ENCODE measurements at regions not wholly inside any gene's neighbourhood (a gene's known extent, or its start where the extent isn't known, plus 50 kb on each side); places are given as distances from the start of the nearest gene placed in this dataset.

- H3K9me3 ChIP-seq (ENCODE audit: control insufficient read depth in 1 of 2, low read length in 2 of 2), result no peaks in the 10 kb centered on the region
- H3K27ac ChIP-seq (ENCODE audit: low read length), result no peak overlapping the region
- no peak overlapping the region for H3K4me3 ChIP-seq (ENCODE audit: low read depth in 1 of 2, low read length in 2 of 2)
- no peaks in the 10 kb centered on the region for H3K4me1 ChIP-seq (ENCODE audit: control insufficient read depth in 1 of 2, insufficient read depth in 2 of 2, low read length in 2 of 2)
- no peaks in the 10 kb centered on the region for H3K27me3 ChIP-seq (ENCODE audit: low read depth, low read length)
- H3K36me3 ChIP-seq (ENCODE audit: control insufficient read depth in 1 of 2, insufficient read depth in 2 of 2, low read length in 2 of 2), result peaks cover 0 to 4% of the 10 kb centered on the region in 2 donors
Measured at GRCh38 chr12:92614001-92614400, 88.8 kb upstream of the PLEKHG7 start.

GRCh38 chr12:92612611-92613010 is 90.2 kb upstream of the PLEKHG7 start:
- Histone ChIP-seq H3K27me3 (ENCODE audit: low read depth, low read length) (no peaks in the 10 kb centered on the region), H3K27ac (ENCODE audit: low read length) (no peak overlapping the region), H3K4me1 (ENCODE audit: control insufficient read depth in 1 of 2, insufficient read depth in 2 of 2, low read length in 2 of 2) (no peaks in the 10 kb centered on the region), H3K4me3 (ENCODE audit: low read depth in 1 of 2, low read length in 2 of 2) (no peak overlapping the region), H3K9me3 (ENCODE audit: control insufficient read depth in 1 of 2, low read length in 2 of 2) (no peaks in the 10 kb centered on the region), H3K36me3 (ENCODE audit: control insufficient read depth in 1 of 2, insufficient read depth in 2 of 2, low read length in 2 of 2) (peaks cover 0 to 4% of the 10 kb centered on the region in 2 donors)

- no peak overlapping the region for H3K27ac ChIP-seq (ENCODE audit: low read length)
- no peaks in the 10 kb centered on the region for H3K36me3 ChIP-seq (ENCODE audit: control insufficient read depth in 1 of 2, insufficient read depth in 2 of 2, low read length in 2 of 2)
- peaks cover 0 to 5% of the 10 kb centered on the region in 2 donors for H3K4me1 ChIP-seq (ENCODE audit: control insufficient read depth in 1 of 2, insufficient read depth in 2 of 2, low read length in 2 of 2)
- no peaks in the 10 kb centered on the region for H3K27me3 ChIP-seq (ENCODE audit: low read depth, low read length)
- H3K4me3 ChIP-seq (ENCODE audit: low read depth in 1 of 2, low read length in 2 of 2), result no peak overlapping the region
- H3K9me3 ChIP-seq (ENCODE audit: control insufficient read depth in 1 of 2, low read length in 2 of 2), result no peaks in the 10 kb centered on the region
Measured at GRCh38 chr12:92608151-92609091, 94.4 kb upstream of the PLEKHG7 start.

DNA sequence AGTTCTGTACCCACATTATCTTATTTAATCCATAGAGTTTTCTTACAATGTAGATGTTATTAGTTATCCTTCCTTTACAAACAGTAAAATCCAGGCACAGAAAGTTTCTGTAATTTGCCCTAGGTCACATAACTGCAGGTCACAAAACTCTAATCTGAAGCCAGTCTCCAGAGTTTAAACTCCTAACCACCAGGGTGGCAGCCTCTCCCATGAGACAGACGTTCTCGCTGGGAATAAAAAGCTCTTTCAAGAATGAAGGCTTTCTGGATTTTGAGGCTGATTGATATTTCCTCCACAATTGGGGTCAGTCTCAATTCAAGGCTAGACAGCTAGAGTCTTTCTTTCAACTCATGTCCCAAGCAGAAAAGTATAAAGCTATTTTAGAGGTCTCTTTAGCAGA is 95.8 kb upstream of the PLEKHG7 start:
- no peak overlapping the region for H3K4me3 ChIP-seq (ENCODE audit: low read depth in 1 of 2, low read length in 2 of 2)
- H3K4me1 ChIP-seq (ENCODE audit: control insufficient read depth in 1 of 2, insufficient read depth in 2 of 2, low read length in 2 of 2), result peaks cover 0 to 5% of the 10 kb centered on the region in 2 donors
- H3K9me3 ChIP-seq (ENCODE audit: control insufficient read depth in 1 of 2, low read length in 2 of 2), result no peaks in the 10 kb centered on the region
- H3K36me3 ChIP-seq (ENCODE audit: control insufficient read depth in 1 of 2, insufficient read depth in 2 of 2, low read length in 2 of 2), result no peaks in the 10 kb centered on the region
- H3K27me3 ChIP-seq (ENCODE audit: low read depth, low read length), result no peaks in the 10 kb centered on the region
- H3K27ac ChIP-seq (ENCODE audit: low read length), result no peak overlapping the region

- Histone ChIP-seq H3K9me3 (ENCODE audit: control insufficient read depth in 1 of 2, low read length in 2 of 2) (no peaks in the 10 kb centered on the region), H3K4me3 (ENCODE audit: low read depth in 1 of 2, low read length in 2 of 2) (no peak overlapping the region), H3K27ac (ENCODE audit: low read length) (no peak overlapping the region), H3K27me3 (ENCODE audit: low read depth, low read length) (no peaks in the 10 kb centered on the region), H3K4me1 (ENCODE audit: control insufficient read depth in 1 of 2, insufficient read depth in 2 of 2, low read length in 2 of 2) (peaks cover 0 to 5% of the 10 kb centered on the region in 2 donors), H3K36me3 (ENCODE audit: control insufficient read depth in 1 of 2, insufficient read depth in 2 of 2, low read length in 2 of 2) (no peaks in the 10 kb centered on the region)
Measured at GRCh38 chr12:92605621-92606170, 97.1 kb upstream of the PLEKHG7 start.

- Histone ChIP-seq H3K36me3 (ENCODE audit: control insufficient read depth in 1 of 2, insufficient read depth in 2 of 2, low read length in 2 of 2) (no peaks in the 10 kb centered on the region), H3K27ac (ENCODE audit: low read length) (no peak overlapping the region), H3K27me3 (ENCODE audit: low read depth, low read length) (no peaks in the 10 kb centered on the region), H3K4me3 (ENCODE audit: low read depth in 1 of 2, low read length in 2 of 2) (no peak overlapping the region), H3K4me1 (ENCODE audit: control insufficient read depth in 1 of 2, insufficient read depth in 2 of 2, low read length in 2 of 2) (peaks cover 0 to 5% of the 10 kb centered on the region in 2 donors), H3K9me3 (ENCODE audit: control insufficient read depth in 1 of 2, low read length in 2 of 2) (no peaks in the 10 kb centered on the region)
Measured at GRCh38 chr12:92604786-92605185, 98.0 kb upstream of the PLEKHG7 start.

DNA sequence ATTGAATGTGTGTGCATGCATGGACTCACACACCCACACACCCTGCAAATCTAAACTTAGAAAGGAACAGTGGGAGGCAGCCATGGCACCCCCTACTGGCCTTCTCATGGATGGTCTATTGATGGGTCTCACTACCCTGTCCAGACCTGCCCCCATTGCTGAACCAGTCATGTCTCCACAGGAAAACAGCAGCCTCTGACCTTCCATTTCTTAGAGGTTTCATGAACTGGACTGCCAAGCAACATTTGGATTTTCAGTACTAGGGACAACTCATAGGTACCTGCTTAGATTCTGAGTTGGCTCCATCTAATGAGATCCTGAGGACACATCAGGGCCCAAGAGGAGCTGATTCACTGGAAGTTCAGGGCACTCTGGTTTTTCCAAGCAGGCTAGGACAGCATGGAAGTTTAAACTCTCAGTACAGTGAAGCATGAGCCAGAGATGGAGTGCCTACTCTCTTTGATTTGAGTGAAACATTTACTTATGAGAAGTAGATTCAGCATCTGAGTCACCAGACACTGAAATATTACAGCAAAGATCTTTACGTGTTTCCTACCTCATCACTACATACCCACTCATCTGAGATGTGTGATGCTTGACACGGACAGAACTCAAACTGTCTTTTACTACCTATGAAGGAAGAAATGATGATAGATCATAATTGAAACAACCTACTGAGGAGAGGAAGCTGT is 98.9 kb upstream of the PLEKHG7 start:
- Histone ChIP-seq H3K27me3 (ENCODE audit: low read depth, low read length) (no peaks in the 10 kb centered on the region), H3K36me3 (ENCODE audit: control insufficient read depth in 1 of 2, insufficient read depth in 2 of 2, low read length in 2 of 2) (no peaks in the 10 kb centered on the region), H3K27ac (ENCODE audit: low read length) (no peak overlapping the region), H3K4me3 (ENCODE audit: low read depth in 1 of 2, low read length in 2 of 2) (no peak overlapping the region), H3K4me1 (ENCODE audit: control insufficient read depth in 1 of 2, insufficient read depth in 2 of 2, low read length in 2 of 2) (peaks cover 0 to 5% of the 10 kb centered on the region in 2 donors), H3K9me3 (ENCODE audit: control insufficient read depth in 1 of 2, low read length in 2 of 2) (no peaks in the 10 kb centered on the region)

DNA sequence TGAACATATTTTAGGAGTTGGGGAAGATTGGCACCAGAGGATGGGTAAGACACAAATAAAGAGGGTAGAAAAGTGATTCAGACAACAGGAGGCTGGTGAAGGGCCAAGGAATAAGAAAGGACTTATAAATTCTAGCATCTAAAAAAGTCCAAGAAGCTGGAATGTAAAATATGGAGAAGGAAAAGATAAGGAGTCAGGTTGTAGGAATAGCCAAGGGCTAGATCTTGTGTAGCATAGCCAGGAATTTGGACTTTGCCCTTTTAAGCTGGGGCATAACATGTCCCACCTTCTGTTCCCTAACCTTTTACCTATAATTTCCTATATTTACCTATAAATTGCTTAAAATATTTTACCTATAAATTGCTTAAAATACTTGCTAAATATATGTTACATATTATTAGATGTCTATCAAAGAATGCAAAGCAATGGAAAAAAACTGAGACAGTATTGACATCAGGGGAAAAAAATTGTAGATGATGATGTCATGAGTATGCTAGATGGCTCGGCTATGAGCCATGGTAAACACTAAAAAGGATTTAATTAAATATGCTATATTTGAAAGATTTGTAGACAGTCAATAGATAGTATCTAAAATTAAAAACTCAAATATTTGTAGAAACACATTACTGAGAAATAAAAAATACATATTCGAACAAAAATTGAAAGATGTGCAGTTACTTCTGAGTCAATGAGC is 99.7 kb upstream of the PLEKHG7 start:
- Histone ChIP-seq H3K4me3 (ENCODE audit: low read depth in 1 of 2, low read length in 2 of 2) (no peak overlapping the region), H3K36me3 (ENCODE audit: control insufficient read depth in 1 of 2, insufficient read depth in 2 of 2, low read length in 2 of 2) (no peaks in the 10 kb centered on the region), H3K27ac (ENCODE audit: low read length) (no peak overlapping the region), H3K9me3 (ENCODE audit: control insufficient read depth in 1 of 2, low read length in 2 of 2) (no peaks in the 10 kb centered on the region), H3K27me3 (ENCODE audit: low read depth, low read length) (no peaks in the 10 kb centered on the region), H3K4me1 (ENCODE audit: control insufficient read depth in 1 of 2, insufficient read depth in 2 of 2, low read length in 2 of 2) (peaks cover 0 to 5% of the 10 kb centered on the region in 2 donors)

- Histone ChIP-seq H3K4me3 (ENCODE audit: low read depth in 1 of 2, low read length in 2 of 2) (no peak overlapping the region), H3K27ac (ENCODE audit: low read length) (no peak overlapping the region), H3K4me1 (ENCODE audit: control insufficient read depth in 1 of 2, insufficient read depth in 2 of 2, low read length in 2 of 2) (peaks cover 0 to 5% of the 10 kb centered on the region in 2 donors), H3K9me3 (ENCODE audit: control insufficient read depth in 1 of 2, low read length in 2 of 2) (no peaks in the 10 kb centered on the region), H3K27me3 (ENCODE audit: low read depth, low read length) (no peaks in the 10 kb centered on the region), H3K36me3 (ENCODE audit: control insufficient read depth in 1 of 2, insufficient read depth in 2 of 2, low read length in 2 of 2) (no peaks in the 10 kb centered on the region)
Measured at GRCh38 chr12:92602476-92602875, 100.3 kb upstream of the PLEKHG7 start.

DNA sequence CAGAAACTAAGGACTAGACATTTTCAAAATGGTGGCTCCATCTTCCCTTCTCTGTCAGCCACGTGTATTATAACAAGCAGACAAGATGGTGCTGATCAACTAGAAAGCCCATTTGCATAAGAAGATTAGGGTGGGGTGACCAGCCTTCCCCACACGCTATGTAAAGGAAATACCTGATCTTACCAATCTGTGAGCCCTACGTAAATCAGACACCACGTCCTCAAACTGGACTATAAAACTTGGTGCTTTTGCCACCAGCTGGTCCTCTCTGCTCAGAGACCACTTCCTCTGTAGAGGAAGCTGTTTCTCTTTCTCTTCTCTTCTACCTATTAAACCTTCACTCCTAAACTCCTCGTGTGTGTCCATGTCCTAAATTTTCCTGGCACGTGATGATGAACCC is 101.1 kb upstream of the PLEKHG7 start:
- H3K9me3 ChIP-seq (ENCODE audit: control insufficient read depth in 1 of 2, low read length in 2 of 2), result no peaks in the 10 kb centered on the region
- no peak overlapping the region for H3K4me3 ChIP-seq (ENCODE audit: low read depth in 1 of 2, low read length in 2 of 2)
- no peaks in the 10 kb centered on the region for H3K36me3 ChIP-seq (ENCODE audit: control insufficient read depth in 1 of 2, insufficient read depth in 2 of 2, low read length in 2 of 2)
- peaks cover 0 to 9% of the 10 kb centered on the region in 2 donors for H3K4me1 ChIP-seq (ENCODE audit: control insufficient read depth in 1 of 2, insufficient read depth in 2 of 2, low read length in 2 of 2)
- H3K27ac ChIP-seq (ENCODE audit: low read length), result no peak overlapping the region
- H3K27me3 ChIP-seq (ENCODE audit: low read depth, low read length), result no peaks in the 10 kb centered on the region

DNA sequence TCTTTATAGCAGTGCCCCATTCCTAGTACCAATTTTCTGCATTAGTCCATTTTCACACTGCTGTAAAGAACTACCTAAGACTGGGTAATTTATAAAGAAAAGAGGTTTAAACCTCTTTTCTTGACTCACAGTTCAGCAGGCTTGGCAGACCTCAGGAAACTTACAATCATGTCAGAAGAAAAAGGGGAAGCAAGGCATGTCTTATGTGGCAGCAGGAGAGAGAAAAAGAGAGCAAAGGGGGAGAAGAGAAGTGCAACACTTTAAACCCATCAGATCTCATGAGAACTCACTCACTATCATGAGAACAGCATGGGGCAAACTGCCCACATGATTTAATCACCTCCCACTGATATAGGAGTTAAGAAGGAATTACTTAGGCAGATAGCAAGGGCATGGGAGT is 101.6 kb upstream of the PLEKHG7 start:
- H3K4me1 ChIP-seq (ENCODE audit: control insufficient read depth in 1 of 2, insufficient read depth in 2 of 2, low read length in 2 of 2), result peaks cover 0 to 9% of the 10 kb centered on the region in 2 donors
- no peaks in the 10 kb centered on the region for H3K27me3 ChIP-seq (ENCODE audit: low read depth, low read length)
- H3K9me3 ChIP-seq (ENCODE audit: control insufficient read depth in 1 of 2, low read length in 2 of 2), result no peaks in the 10 kb centered on the region
- no peaks in the 10 kb centered on the region for H3K36me3 ChIP-seq (ENCODE audit: control insufficient read depth in 1 of 2, insufficient read depth in 2 of 2, low read length in 2 of 2)
- no peak overlapping the region for H3K27ac ChIP-seq (ENCODE audit: low read length)
- H3K4me3 ChIP-seq (ENCODE audit: low read depth in 1 of 2, low read length in 2 of 2), result no peak overlapping the region

Measured in muscle layer of duodenum (tissue), 2 donors.